Adrenal gland (tissue), 5 donors: ENCODE measurements at regions not wholly inside any gene's neighbourhood (a gene's known extent, or its start where the extent isn't known, plus 50 kb on each side); places are given as distances from the start of the nearest gene placed in this dataset.

ENCODE experiments used
- CTCF ChIP-seq, 6 experiments: fragments of 450-650 bp in 4 of 6; fragments of 200-600 bp in 2 of 6; sonication (generic) in 1 of 6; IDR thresholded peaks; 1 replicate in 5 of 6; 2 replicates in 1 of 6; pipeline versions ENCODE4 v1.5.1 to v1.8.0; 2016 to 2021; ENCODE audit warnings: antibody characterized with exemption in 6 of 6, mild to moderate bottlenecking in 2 of 6, moderate library complexity in 1 of 6
- POLR2A ChIP-seq, 2 donors: fragments of 450-650 bp; IDR thresholded peaks; one replicate each; pipeline ENCODE4 v1.6.1; 2017; ENCODE audit warnings: antibody characterized with exemption in 2 of 2, mild to moderate bottlenecking in 2 of 2, moderate library complexity in 1 of 2
- donor health status: DM: no; HTN: no; CAD: no.

- TF ChIP-seq CTCF (IDR thresholded peaks at IDR 0.05) (no peak), POLR2A (IDR thresholded peaks at IDR 0.05) (no peak)
Measured at GRCh38 chr7:21123586-21123985, 304.3 kb upstream of the SP4 start.
